Psoas muscle (tissue), 7 donors: ENCODE measurements at regions not wholly inside any gene's neighbourhood (a gene's known extent, or its start where the extent isn't known, plus 50 kb on each side); places are given as distances from the start of the nearest gene placed in this dataset.

Experiments used
- ATAC-seq, 4 donors: fragments of 200-7000 bp; cut with Tn5 transposase; one replicate each; pipeline ENCODE4 v1.9.1; 2020; ENCODE audit warnings: moderate library complexity in 3 of 4, mild to moderate bottlenecking in 2 of 4
- DNase-seq, 2 donors: peaks; one replicate each; pipeline ENCODE4 v3.0.0-alpha.2; 2020
- H3K27ac ChIP-seq: fragments of 200-600 bp; one replicate; pipeline ENCODE4 v1.8.0; 2022
- H3K27me3 ChIP-seq, 3 donors: fragments of 200-600 bp in 1 of 3; one replicate each; pipeline versions ENCODE4 v1.6.1 to v1.8.0; 2013 to 2022; ENCODE audit warnings: low read length in 2 of 3, mild to moderate bottlenecking in 2 of 3, moderate library complexity in 1 of 3; ENCODE audit not compliant: insufficient read depth in 3 of 3
- H3K36me3 ChIP-seq, 2 donors: fragments of 200-600 bp in 1 of 2; one replicate each; pipeline versions ENCODE4 v1.6.1 to v1.8.0; 2013 to 2022; ENCODE audit warnings: low read depth in 1 of 2, mild to moderate bottlenecking in 1 of 2, moderate library complexity in 1 of 2; ENCODE audit not compliant: insufficient read depth in 1 of 2
- H3K4me1 ChIP-seq: fragments of 200-600 bp; one replicate; pipeline ENCODE4 v1.8.0; 2022
- H3K4me3 ChIP-seq: fragments of 200-600 bp; one replicate; pipeline ENCODE4 v1.8.0; 2022; ENCODE audit warnings: mild to moderate bottlenecking
- H3K9me3 ChIP-seq: fragments of 200-600 bp; one replicate; pipeline ENCODE4 v1.8.0; 2022
- WGBS, 3 donors: extraction: QIAGEN DNeasy Blood & Tissue Kit; methylation state at CpG; one replicate each; pipeline versions ENCODE4 v1.1.6 to v1.1.7; 2013; 5-methylcytosine and 5-hydroxymethylcytosine counted together
- intact Hi-C, 2 donors: fragments of 100-400 bp; cut with DNase I; formaldehyde crosslinking; loops; one replicate each; pipeline versions ENCODE4 v1.11.0 to v1.14.2; 2022
- TF ChIP-seq, protein P1 (sequence below): fragments of 200-600 bp; IDR thresholded peaks from one replicate; pipeline ENCODE4 v1.8.0; 2022; ENCODE audit warnings: antibody characterized with exemption
- donor health status: healthy with polysubstance abuse.
- donor health status: DM: no; HTN: no; CAD: no; lungs with moderate emphysema.
- donor health status: Bipolar disorder and iron deficiency.
- donor health status: healthy.
- donor health status: DM: yes; HTN: yes; CAD: no.
- donor health status: DM: no; HTN: no; CAD: no.
- donor health status: DM: yes; HTN: yes; CAD: no.

DNA sequence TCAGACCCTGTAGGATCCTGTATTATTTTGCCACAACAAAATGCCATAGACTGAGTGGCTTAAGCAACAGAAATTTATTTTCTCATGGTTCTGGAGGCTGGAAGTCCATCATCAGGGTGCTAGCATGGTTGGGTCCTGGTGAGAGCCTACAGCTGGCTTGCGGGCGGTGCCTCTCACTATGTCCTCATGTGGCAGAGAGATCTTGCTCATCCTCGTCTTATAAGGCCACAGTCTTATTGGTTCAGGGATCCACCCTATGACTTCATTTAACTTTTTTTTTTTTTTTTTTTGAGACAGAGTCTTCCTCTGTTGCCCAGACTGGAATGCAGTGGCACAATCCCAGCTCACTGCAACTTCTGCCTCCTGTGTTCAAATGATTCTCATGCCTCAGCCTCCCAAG, 90.9 kb downstream of the LSM5 start:
- ATAC-seq = no peak
- Histone ChIP-seq H3K27me3 (no peaks in the 10 kb centered on the region), H3K9me3 (no peaks in the 10 kb centered on the region), H3K27ac (no peak overlapping the region), H3K4me1 (no peaks in the 10 kb centered on the region), H3K36me3 (no peaks in the 10 kb centered on the region), H3K4me3 (no peak overlapping the region)
- DNase-seq = no peak
- intact Hi-C loops = no loop called here
- TF ChIP-seq, protein P1, sequence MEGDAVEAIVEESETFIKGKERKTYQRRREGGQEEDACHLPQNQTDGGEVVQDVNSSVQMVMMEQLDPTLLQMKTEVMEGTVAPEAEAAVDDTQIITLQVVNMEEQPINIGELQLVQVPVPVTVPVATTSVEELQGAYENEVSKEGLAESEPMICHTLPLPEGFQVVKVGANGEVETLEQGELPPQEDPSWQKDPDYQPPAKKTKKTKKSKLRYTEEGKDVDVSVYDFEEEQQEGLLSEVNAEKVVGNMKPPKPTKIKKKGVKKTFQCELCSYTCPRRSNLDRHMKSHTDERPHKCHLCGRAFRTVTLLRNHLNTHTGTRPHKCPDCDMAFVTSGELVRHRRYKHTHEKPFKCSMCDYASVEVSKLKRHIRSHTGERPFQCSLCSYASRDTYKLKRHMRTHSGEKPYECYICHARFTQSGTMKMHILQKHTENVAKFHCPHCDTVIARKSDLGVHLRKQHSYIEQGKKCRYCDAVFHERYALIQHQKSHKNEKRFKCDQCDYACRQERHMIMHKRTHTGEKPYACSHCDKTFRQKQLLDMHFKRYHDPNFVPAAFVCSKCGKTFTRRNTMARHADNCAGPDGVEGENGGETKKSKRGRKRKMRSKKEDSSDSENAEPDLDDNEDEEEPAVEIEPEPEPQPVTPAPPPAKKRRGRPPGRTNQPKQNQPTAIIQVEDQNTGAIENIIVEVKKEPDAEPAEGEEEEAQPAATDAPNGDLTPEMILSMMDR = no peak
- WGBS, 3 donors = 60 to 75% (median 65%) methylated on average over 3 of the region's 3 CpGs

DNA sequence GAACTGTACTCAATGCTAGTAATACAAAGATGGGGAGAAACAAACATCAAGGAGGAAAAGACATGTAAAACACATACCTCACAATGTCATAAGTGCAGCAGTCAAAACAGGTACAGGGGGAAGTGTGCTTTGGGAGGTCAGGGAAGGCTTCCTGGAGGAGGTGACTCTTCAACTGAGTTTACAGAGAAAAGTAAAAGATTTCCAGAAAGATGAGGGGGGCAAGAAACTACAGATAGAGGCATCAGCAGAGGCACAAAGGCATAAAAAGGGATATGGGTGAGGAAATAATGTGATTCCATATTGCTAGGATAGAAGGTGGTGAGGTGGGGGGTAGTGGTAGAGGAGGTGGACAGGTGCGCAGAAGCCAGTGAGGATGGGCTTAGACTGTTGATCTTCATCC, 95.0 kb downstream of the LSM5 start:
- H3K36me3 ChIP-seq = no peaks in the 10 kb centered on the region
- no peaks in the 10 kb centered on the region for H3K4me1 ChIP-seq
- ATAC-seq (no peak), DNase-seq (no peak)
- H3K4me3 ChIP-seq = no peak overlapping the region
- H3K9me3 ChIP-seq = no peaks in the 10 kb centered on the region
- 88 to 97% (median 90%) methylated on average over 1 of the region's 1 CpG for WGBS, 3 donors
- no peaks in the 10 kb centered on the region for H3K27me3 ChIP-seq
- intact Hi-C loops = no loop called here
- TF ChIP-seq, protein P1 = no peak
- H3K27ac ChIP-seq = no peak overlapping the region

DNA sequence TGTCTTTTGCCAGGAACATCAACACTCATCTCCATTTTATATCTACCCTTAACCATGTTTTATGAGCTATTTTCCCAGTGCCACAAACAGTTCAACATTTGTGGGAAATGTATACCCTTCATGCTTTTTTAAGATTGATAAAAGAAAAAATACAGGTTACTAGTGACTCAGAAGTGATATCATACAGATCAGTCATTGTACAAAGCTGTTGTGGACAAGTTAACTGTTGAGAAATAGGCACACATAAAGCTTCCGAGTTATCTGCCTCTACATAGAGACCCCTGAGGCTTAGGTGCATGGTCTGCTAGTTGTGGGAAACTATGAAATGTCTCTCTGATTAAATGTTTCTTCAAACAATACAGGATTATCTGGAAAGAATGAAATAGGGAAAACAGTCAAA, 96.3 kb downstream of the LSM5 start:
- H3K36me3 ChIP-seq = no peaks in the 10 kb centered on the region
- no peak for ATAC-seq
- H3K4me1 ChIP-seq = no peaks in the 10 kb centered on the region
- H3K9me3 ChIP-seq = no peaks in the 10 kb centered on the region
- DNase-seq = no peak
- 69 to 74% (median 71%) methylated on average over 1 of the region's 1 CpG for WGBS, 3 donors
- TF ChIP-seq, protein P1 = no peak
- intact Hi-C loops = no loop called here
- H3K27ac ChIP-seq = no peak overlapping the region
- H3K4me3 ChIP-seq = no peak overlapping the region
- no peaks in the 10 kb centered on the region for H3K27me3 ChIP-seq

DNA sequence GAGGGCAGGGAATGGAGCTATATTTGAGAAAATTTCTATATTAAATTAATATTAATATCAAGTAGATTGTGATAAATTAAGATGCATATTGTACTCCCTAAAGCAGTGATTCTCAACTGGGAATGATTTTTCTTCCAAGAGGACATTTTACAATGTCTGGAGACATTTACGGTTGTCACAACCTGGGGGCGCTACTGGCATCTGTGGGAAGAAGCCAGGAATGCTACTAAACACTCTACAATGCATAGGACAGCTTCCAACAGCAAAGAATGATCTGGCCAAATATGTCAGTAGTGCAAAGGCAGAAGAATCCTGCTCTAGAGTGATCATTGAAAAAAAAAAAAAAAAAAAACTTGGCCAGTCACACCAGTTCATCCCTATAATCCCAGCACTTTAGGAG, 100.0 kb downstream of the LSM5 start:
- DNase-seq (no peak), ATAC-seq (no peak)
- H3K4me3 ChIP-seq = no peak overlapping the region
- TF ChIP-seq, protein P1 = no peak
- intact Hi-C loops = no loop called here
- H3K27ac ChIP-seq = no peak overlapping the region
- no peaks in the 10 kb centered on the region for H3K4me1 ChIP-seq
- no peaks in the 10 kb centered on the region for H3K27me3 ChIP-seq
- H3K9me3 ChIP-seq = no peaks in the 10 kb centered on the region
- 23 to 33% (median 24%) methylated on average over 2 of the region's 2 CpGs for WGBS, 3 donors
- H3K36me3 ChIP-seq = no peaks in the 10 kb centered on the region

DNA sequence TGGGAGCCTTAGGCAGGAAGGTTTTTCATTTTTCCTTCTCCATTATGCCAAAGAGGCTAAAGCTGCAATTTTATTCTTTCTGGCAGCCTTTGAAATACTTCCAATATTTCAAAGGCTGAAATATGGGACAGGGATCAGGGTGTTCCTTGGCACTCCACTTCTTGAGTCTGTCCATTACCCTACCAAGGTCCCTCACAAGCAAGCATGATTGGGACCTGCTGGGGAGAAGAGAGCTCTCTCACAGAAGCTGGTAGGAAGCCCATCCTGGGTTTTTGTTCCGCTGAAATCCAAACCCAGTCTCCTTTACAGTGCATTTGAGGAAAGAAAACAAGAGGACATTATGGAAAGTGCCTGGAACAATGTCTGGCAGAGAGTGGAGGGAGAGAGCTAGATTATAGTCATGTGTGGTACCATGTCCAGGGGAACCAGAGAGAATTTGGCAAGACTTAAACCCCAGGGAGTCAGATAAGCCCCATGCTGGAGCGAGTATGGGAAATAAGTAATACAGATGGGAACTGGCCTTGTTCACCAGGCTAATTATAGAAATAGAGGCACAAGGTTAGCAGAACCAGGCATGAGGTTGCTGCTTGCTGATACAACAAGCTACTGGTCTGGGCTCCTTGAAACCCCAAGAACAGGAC, 104.7 kb downstream of the LSM5 start:
- DNase-seq = no peak
- WGBS, 3 donors = 20 to 33% (median 23%) methylated on average over 2 of the region's 2 CpGs
- intact Hi-C loops = no loop called here
- Histone ChIP-seq H3K27ac (no peak overlapping the region), H3K27me3 (peaks cover 0 to 10% (median 0%) of the 10 kb centered on the region in 3 donors), H3K36me3 (no peaks in the 10 kb centered on the region), H3K9me3 (no peaks in the 10 kb centered on the region), H3K4me3 (no peak overlapping the region), H3K4me1 (no peaks in the 10 kb centered on the region)
- TF ChIP-seq, protein P1 = no peak
- no peak for ATAC-seq
